H9 (cell line): ENCODE measurements at regions not wholly inside any gene's neighbourhood (a gene's known extent, or its start where the extent isn't known, plus 50 kb on each side); places are given as distances from the start of the nearest gene placed in this dataset.

ENCODE experiments used
- DNase-seq: peaks from one replicate; pipeline ENCODE4 v3.0.0-alpha.2; 2017
- H2AFZ ChIP-seq: one replicate; pipeline ENCODE4 v1.6.1; 2013; ENCODE audit warnings: mild to moderate bottlenecking, low read length, control low read depth, moderate library complexity
- H2AK5ac ChIP-seq: 2 replicates; pipeline ENCODE4 v1.6.1; 2013; ENCODE audit warnings: low read length, control low read depth, mixed read lengths; ENCODE audit not compliant: insufficient read length
- H2BK120ac ChIP-seq: one replicate; pipeline ENCODE4 v1.6.1; 2013; ENCODE audit warnings: low read depth, mild to moderate bottlenecking, low read length, control low read depth, inconsistent platforms; ENCODE audit not compliant: poor library complexity, severe bottlenecking
- H2BK12ac ChIP-seq: 2 replicates; pipeline ENCODE4 v1.6.1; 2013; ENCODE audit warnings: low read length, control low read depth, mixed read lengths, low read depth; ENCODE audit not compliant: insufficient read length
- H2BK15ac ChIP-seq: 2 replicates; pipeline ENCODE4 v1.6.1; 2013; ENCODE audit warnings: low read depth, low read length, control low read depth
- H2BK20ac ChIP-seq: one replicate; pipeline ENCODE4 v1.6.1; 2013; ENCODE audit warnings: low read depth, mild to moderate bottlenecking, low read length, control low read depth, inconsistent platforms; ENCODE audit not compliant: poor library complexity, severe bottlenecking
- H2BK5ac ChIP-seq: 2 replicates; pipeline ENCODE4 v1.6.1; 2013; ENCODE audit warnings: low read length, control low read depth, mixed read lengths; ENCODE audit not compliant: insufficient read length
- H3K14ac ChIP-seq: 2 replicates; pipeline ENCODE4 v1.6.1; 2013; ENCODE audit warnings: low read length, control low read depth; ENCODE audit not compliant: insufficient read depth
- H3K18ac ChIP-seq: 2 replicates; pipeline ENCODE4 v1.6.1; 2013; ENCODE audit warnings: low read depth, mild to moderate bottlenecking, mixed read lengths, low read length, control low read depth; ENCODE audit not compliant: insufficient read length
- H3K23ac ChIP-seq: 2 replicates; pipeline ENCODE4 v1.6.1; 2013; ENCODE audit warnings: low read length, control low read depth, mixed read lengths, low read depth; ENCODE audit not compliant: insufficient read length
- H3K23me2 ChIP-seq: 2 replicates; pipeline ENCODE4 v1.6.1; 2013; ENCODE audit warnings: low read depth, mild to moderate bottlenecking, mixed read lengths, low read length, control low read depth; ENCODE audit not compliant: insufficient read length, poor library complexity, severe bottlenecking
- H3K27ac ChIP-seq: 2 replicates; pipeline ENCODE4 v1.5.1; 2013; ENCODE audit warnings: low read length, control low read depth, mixed read lengths, low read depth; ENCODE audit not compliant: insufficient read length
- H3K27me3 ChIP-seq: 2 replicates; pipeline ENCODE4 v1.6.1; 2013; ENCODE audit warnings: low read length, control low read depth, inconsistent platforms; ENCODE audit not compliant: insufficient read depth
- H3K4ac ChIP-seq: 2 replicates; pipeline ENCODE4 v1.6.1; 2013; ENCODE audit warnings: low read depth, mild to moderate bottlenecking, control low read depth, inconsistent platforms, low read length, moderate library complexity
- H3K4me1 ChIP-seq: 2 replicates; pipeline ENCODE4 v1.6.1; 2013; ENCODE audit warnings: low read length, control low read depth, inconsistent platforms; ENCODE audit not compliant: insufficient read depth
- H3K4me2 ChIP-seq: 2 replicates; pipeline ENCODE4 v1.6.1; 2013; ENCODE audit warnings: low read length, control low read depth, mixed read lengths; ENCODE audit not compliant: insufficient read length, insufficient read depth
- H3K56ac ChIP-seq: 2 replicates; pipeline ENCODE4 v1.6.1; 2013; ENCODE audit warnings: low read depth, mild to moderate bottlenecking, mixed read lengths, low read length, control low read depth; ENCODE audit not compliant: insufficient read length
- H3K79me1 ChIP-seq: 2 replicates; pipeline ENCODE4 v1.6.1; 2013; ENCODE audit warnings: low read depth, mild to moderate bottlenecking, moderate library complexity, low read length, control low read depth, inconsistent platforms; ENCODE audit not compliant: insufficient read depth, poor library complexity, severe bottlenecking
- H3K79me2 ChIP-seq: 2 replicates; pipeline ENCODE4 v1.6.1; 2013; ENCODE audit warnings: low read length, control low read depth, inconsistent platforms; ENCODE audit not compliant: insufficient read depth
- H3K9ac ChIP-seq: 2 replicates; pipeline ENCODE4 v1.6.1; 2013; ENCODE audit warnings: low read length, control low read depth, mixed read lengths; ENCODE audit not compliant: insufficient read length; ENCODE audit errors: extremely low read depth
- H3K9me3 ChIP-seq: one replicate; pipeline ENCODE4 v1.6.1; 2013; ENCODE audit warnings: low read depth, low read length, inconsistent platforms; ENCODE audit not compliant: control insufficient read depth
- H3T11ph ChIP-seq: one replicate; pipeline ENCODE4 v1.6.1; 2013; ENCODE audit warnings: mild to moderate bottlenecking, low read length, control low read depth, inconsistent platforms
- H4K20me1 ChIP-seq: one replicate; pipeline ENCODE4 v1.6.1; 2013; ENCODE audit not compliant: control insufficient read depth, insufficient read length, insufficient read depth
- H4K5ac ChIP-seq: 2 replicates; pipeline ENCODE4 v1.6.1; 2013; ENCODE audit warnings: low read depth, mild to moderate bottlenecking, mixed read lengths, low read length, control low read depth; ENCODE audit not compliant: insufficient read length
- H4K8ac ChIP-seq: replicated peaks from 2 replicates; pipeline ENCODE4 v1.6.1; 2013; ENCODE audit warnings: low read length, control low read depth, mixed read lengths, low read depth; ENCODE audit not compliant: insufficient read length
- H4K91ac ChIP-seq: 2 replicates; pipeline ENCODE4 v1.6.1; 2013; ENCODE audit warnings: low read depth, mild to moderate bottlenecking, moderate library complexity, mixed read lengths, low read length, control low read depth; ENCODE audit not compliant: insufficient read length
- H3K27ac Mint-ChIP-seq, 3 experiments: 2 replicates in 2 of 3; 3 replicates in 1 of 3; pipeline ENCODE4 v1.8.0; 2020 to 2021; ENCODE audit warnings: mixed read lengths in 3 of 3, mild to moderate bottlenecking in 1 of 3, moderate library complexity in 1 of 3
- H3K27me3 Mint-ChIP-seq: 2 replicates; pipeline ENCODE4 v1.8.0; 2021; ENCODE audit warnings: low read depth, mild to moderate bottlenecking, moderate library complexity, mixed read lengths
- H3K36me3 Mint-ChIP-seq, 3 experiments: 2 replicates in 2 of 3; 3 replicates in 1 of 3; pipeline ENCODE4 v1.8.0; 2020 to 2021; ENCODE audit warnings: low read depth in 3 of 3, mixed read lengths in 3 of 3; ENCODE audit not compliant: insufficient read depth in 1 of 3
- H3K4me1 Mint-ChIP-seq, 2 experiments: 2 replicates each; pipeline ENCODE4 v1.8.0; 2020; ENCODE audit warnings: mixed read lengths in 2 of 2
- H3K4me3 Mint-ChIP-seq, 2 experiments: 2 replicates in 1 of 2; 3 replicates in 1 of 2; pipeline ENCODE4 v1.8.0; 2020 to 2021; ENCODE audit warnings: mild to moderate bottlenecking in 2 of 2, mixed read lengths in 2 of 2, moderate library complexity in 1 of 2
- H3K9me3 Mint-ChIP-seq, 2 experiments: 2 replicates in 1 of 2; 3 replicates in 1 of 2; pipeline ENCODE4 v1.8.0; 2020; ENCODE audit warnings: mild to moderate bottlenecking in 2 of 2, mixed read lengths in 2 of 2, moderate library complexity in 1 of 2
- WGBS: extraction: QIAGEN DNeasy Blood & Tissue Kit; methylation state at CpG from one replicate; pipeline ENCODE4 v1.1.7; 2013; ENCODE audit warnings: missing lambda C conversion rate, low lambda C conversion rate, mixed read lengths; ENCODE audit not compliant: insufficient read length; ENCODE audit errors: extremely low coverage; 5-methylcytosine and 5-hydroxymethylcytosine counted together
- TF ChIP-seq, protein P1 (sequence below): fragments of 200-600 bp; sonication (generic); conservative IDR thresholded peaks from 3 replicates; pipeline ENCODE4 v1.8.0; 2021; ENCODE audit warnings: antibody characterized with exemption, mild to moderate bottlenecking

DNA sequence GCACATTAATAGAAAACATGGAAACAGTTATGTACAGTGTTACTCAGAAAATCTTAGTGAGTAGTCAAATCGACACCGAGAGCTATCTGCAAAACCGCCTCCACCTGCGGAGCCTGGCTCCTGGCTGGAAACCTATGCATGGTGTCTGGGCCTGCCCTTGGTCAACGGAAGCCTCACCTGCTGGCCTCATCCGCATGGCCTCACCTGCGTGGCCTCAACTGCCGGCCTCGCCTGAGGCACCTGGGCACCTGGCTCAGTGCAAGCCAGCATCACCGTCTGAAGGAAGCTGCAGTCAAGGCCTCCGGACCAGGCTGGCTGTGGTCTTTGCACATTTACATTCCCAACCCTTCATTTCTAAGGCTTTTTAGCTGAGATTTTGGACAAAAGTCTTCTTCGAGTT is 352.1 kb downstream of the POM121L12 start:
- Histone ChIP-seq H3K4ac (no peak overlapping the region), H3K23me2 (no peaks in the 10 kb centered on the region), H3K27me3 (no peaks in the 10 kb centered on the region), H3K18ac (no peak overlapping the region), H2BK5ac (no peak overlapping the region), H3K56ac (no peak overlapping the region), H2BK20ac (no peak overlapping the region), H2AK5ac (no peak overlapping the region), H3K14ac (peak overlapping the region; percentile 19; the same call in 1 of the 2 replicates), H3K23ac (no peak overlapping the region), H3K79me2 (no peaks in the 10 kb centered on the region), H2BK15ac (no peak overlapping the region), H3T11ph (no peak overlapping the region), H3K9ac (no peak overlapping the region), H4K91ac (no peak overlapping the region), H2BK12ac (no peak overlapping the region), H3K79me1 (no peaks in the 10 kb centered on the region), H2AFZ (no peak overlapping the region), H3K4me2 (no peak overlapping the region), H3K9me3 (no peaks in the 10 kb centered on the region), H3K4me1 (no peaks in the 10 kb centered on the region), H4K20me1 (no peaks in the 10 kb centered on the region), H4K5ac (no peak overlapping the region), H3K27ac (no peak overlapping the region), H4K8ac (no peak overlapping the region), H2BK120ac (no peak overlapping the region)
- no peak overlapping the region for H3K4me3 Mint-ChIP-seq
- no peak for DNase-seq
- H3K9me3 Mint-ChIP-seq = peaks cover 0 to 2% of the 10 kb centered on the region in 2 experiments; a peak in 2 of 5 replicates
- WGBS = no CpG with 5 or more reads among the region's 12 CpGs
- no peaks in the 10 kb centered on the region for H3K4me1 Mint-ChIP-seq
- H3K27me3 Mint-ChIP-seq = no peaks in the 10 kb centered on the region; the same call in 1 of the 2 replicates
- peaks cover 0 to 2% (median 0%) of the 10 kb centered on the region in 3 experiments; a peak in 1 of 7 replicates for H3K36me3 Mint-ChIP-seq
- no peak overlapping the region for H3K27ac Mint-ChIP-seq
- TF ChIP-seq, protein P1, sequence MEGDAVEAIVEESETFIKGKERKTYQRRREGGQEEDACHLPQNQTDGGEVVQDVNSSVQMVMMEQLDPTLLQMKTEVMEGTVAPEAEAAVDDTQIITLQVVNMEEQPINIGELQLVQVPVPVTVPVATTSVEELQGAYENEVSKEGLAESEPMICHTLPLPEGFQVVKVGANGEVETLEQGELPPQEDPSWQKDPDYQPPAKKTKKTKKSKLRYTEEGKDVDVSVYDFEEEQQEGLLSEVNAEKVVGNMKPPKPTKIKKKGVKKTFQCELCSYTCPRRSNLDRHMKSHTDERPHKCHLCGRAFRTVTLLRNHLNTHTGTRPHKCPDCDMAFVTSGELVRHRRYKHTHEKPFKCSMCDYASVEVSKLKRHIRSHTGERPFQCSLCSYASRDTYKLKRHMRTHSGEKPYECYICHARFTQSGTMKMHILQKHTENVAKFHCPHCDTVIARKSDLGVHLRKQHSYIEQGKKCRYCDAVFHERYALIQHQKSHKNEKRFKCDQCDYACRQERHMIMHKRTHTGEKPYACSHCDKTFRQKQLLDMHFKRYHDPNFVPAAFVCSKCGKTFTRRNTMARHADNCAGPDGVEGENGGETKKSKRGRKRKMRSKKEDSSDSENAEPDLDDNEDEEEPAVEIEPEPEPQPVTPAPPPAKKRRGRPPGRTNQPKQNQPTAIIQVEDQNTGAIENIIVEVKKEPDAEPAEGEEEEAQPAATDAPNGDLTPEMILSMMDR = no peak
